Calu3 (cell line): ENCODE measurements at regions not wholly inside any gene's neighbourhood (a gene's known extent, or its start where the extent isn't known, plus 50 kb on each side); places are given as distances from the start of the nearest gene placed in this dataset.

Source experiments
- BruUV-seq: library from RNA; stranded (reverse); fragments of 400-500 nt; replicated peaks from 2 replicates; lab custom pipeline; 2021; lab: Mats Ljungman, UMichigan
- CTCF ChIA-PET: fragments of 300-600 bp; sonication (Branson Sonifier 250); formaldehyde crosslinking; loops from one replicate; lab custom pipeline; 2022; ENCODE audit warnings: antibody characterized with exemption; lab: Charles Lee
- DNase-seq: peaks from one replicate; pipeline ENCODE4 v3.0.0; 2022
- H3K27ac Mint-ChIP-seq: one replicate; pipeline ENCODE4 v1.8.0; 2022; ENCODE audit warnings: mixed read lengths; ENCODE audit not compliant: unreplicated experiment
- H3K27me3 Mint-ChIP-seq: one replicate; pipeline ENCODE4 v1.8.0; 2022; ENCODE audit warnings: mixed read lengths; ENCODE audit not compliant: unreplicated experiment
- H3K36me3 Mint-ChIP-seq: one replicate; pipeline ENCODE4 v1.8.0; 2022; ENCODE audit warnings: mild to moderate bottlenecking, moderate library complexity, mixed read lengths; ENCODE audit not compliant: insufficient read depth, unreplicated experiment
- H3K4me1 Mint-ChIP-seq: one replicate; pipeline ENCODE4 v1.8.0; 2022; ENCODE audit warnings: mild to moderate bottlenecking, low read depth, mixed read lengths; ENCODE audit not compliant: unreplicated experiment
- H3K4me3 Mint-ChIP-seq: one replicate; pipeline ENCODE4 v1.8.0; 2022; ENCODE audit warnings: mild to moderate bottlenecking, low read depth, moderate library complexity, mixed read lengths; ENCODE audit not compliant: unreplicated experiment
- H3K9me3 Mint-ChIP-seq: one replicate; pipeline ENCODE4 v1.8.0; 2022; ENCODE audit warnings: low read depth, mixed read lengths; ENCODE audit not compliant: unreplicated experiment
- intact Hi-C: fragments of 100-400 bp; cut with micrococcal nuclease; formaldehyde crosslinking; loops from one replicate; pipeline ENCODE4 v1.10.0; 2022; ENCODE audit not compliant: unreplicated experiment
- TF ChIP-seq, protein P1 (sequence below): fragments of 200-600 bp; IDR thresholded peaks from one replicate; pipeline ENCODE4 v1.8.0; 2022; ENCODE audit warnings: antibody characterized with exemption; ENCODE audit not compliant: unreplicated experiment

DNA sequence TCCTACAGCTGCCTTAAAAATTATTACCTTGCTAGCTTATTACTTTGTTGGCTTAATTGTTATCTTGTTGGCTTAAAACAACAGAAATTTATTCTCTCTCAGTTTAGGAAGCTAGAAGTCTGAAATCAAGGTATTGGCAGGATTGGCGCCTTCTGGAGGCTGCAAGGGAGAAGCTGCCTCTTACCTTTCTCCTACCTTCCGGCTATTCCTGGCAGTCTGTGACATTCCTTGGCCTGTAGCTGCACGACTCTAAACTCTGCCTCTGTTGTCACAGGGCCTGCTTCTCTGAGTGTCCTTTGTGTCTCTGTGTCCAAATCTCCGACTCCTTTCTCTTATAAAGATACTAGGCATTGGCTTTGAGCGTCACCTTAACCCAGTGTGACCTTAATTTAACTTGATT lies 579.9 kb upstream of the B3GALT2 start:
- no peak overlapping the region for H3K27ac Mint-ChIP-seq
- intact Hi-C loops: loop anchor here (10.0 kb wide), 2 partner anchors 412 to 582 kb away; partner anchors contain the start of gene B3GALT2

DNA sequence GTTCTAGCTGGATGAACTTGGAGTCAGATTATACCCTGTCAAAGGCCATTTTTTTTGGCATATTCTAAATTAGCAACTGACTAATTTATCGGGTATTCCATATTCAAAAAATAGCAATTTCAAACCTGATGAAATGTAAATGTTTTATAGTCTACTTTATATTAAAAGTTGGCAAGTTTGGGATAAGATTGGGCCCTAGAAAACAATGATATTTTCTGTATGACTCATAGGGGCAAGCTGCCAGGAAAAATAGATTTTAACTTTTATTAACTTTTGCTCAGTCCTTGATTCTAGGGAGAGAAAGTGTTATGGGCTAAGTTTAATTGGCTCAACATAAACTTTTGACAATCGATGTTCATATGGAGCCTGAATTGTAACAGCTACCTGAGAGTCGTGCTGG lies 576.9 kb upstream of the B3GALT2 start:
- no peak overlapping the region for H3K4me3 Mint-ChIP-seq
- TF ChIP-seq, protein P1, sequence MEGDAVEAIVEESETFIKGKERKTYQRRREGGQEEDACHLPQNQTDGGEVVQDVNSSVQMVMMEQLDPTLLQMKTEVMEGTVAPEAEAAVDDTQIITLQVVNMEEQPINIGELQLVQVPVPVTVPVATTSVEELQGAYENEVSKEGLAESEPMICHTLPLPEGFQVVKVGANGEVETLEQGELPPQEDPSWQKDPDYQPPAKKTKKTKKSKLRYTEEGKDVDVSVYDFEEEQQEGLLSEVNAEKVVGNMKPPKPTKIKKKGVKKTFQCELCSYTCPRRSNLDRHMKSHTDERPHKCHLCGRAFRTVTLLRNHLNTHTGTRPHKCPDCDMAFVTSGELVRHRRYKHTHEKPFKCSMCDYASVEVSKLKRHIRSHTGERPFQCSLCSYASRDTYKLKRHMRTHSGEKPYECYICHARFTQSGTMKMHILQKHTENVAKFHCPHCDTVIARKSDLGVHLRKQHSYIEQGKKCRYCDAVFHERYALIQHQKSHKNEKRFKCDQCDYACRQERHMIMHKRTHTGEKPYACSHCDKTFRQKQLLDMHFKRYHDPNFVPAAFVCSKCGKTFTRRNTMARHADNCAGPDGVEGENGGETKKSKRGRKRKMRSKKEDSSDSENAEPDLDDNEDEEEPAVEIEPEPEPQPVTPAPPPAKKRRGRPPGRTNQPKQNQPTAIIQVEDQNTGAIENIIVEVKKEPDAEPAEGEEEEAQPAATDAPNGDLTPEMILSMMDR: no peak
- no peaks in the 10 kb centered on the region for H3K27me3 Mint-ChIP-seq
- peaks cover 14% of the 10 kb centered on the region for H3K4me1 Mint-ChIP-seq
- no peaks in the 10 kb centered on the region for H3K36me3 Mint-ChIP-seq
- CTCF ChIA-PET: no interaction called here
- no peak for DNase-seq
- H3K27ac Mint-ChIP-seq: no peak overlapping the region
- no TSS peak for BruUV-seq
- intact Hi-C loops: loop anchor here (10.0 kb wide), 2 partner anchors 408 to 578 kb away; partner anchors contain the start of gene B3GALT2
- no peaks in the 10 kb centered on the region for H3K9me3 Mint-ChIP-seq

More for the DNA sequence above, 579.9 kb upstream of the B3GALT2 start:
- no peaks in the 10 kb centered on the region for H3K9me3 Mint-ChIP-seq
- no TSS peak for BruUV-seq
- H3K4me1 Mint-ChIP-seq: peaks cover 14% of the 10 kb centered on the region
- no peaks in the 10 kb centered on the region for H3K27me3 Mint-ChIP-seq
- H3K4me3 Mint-ChIP-seq: no peak overlapping the region
- DNase-seq: no peak
- CTCF ChIA-PET: no interaction called here
- TF ChIP-seq, protein P1: no peak
- H3K36me3 Mint-ChIP-seq: no peaks in the 10 kb centered on the region

GRCh38 chr1:193762236-193762635 lies 575.8 kb upstream of the B3GALT2 start:
- CTCF ChIA-PET: no interaction called here
- no peak for DNase-seq
- TF ChIP-seq, protein P1: no peak
- BruUV-seq: no TSS peak
- H3K4me3 Mint-ChIP-seq: no peak overlapping the region
- peaks cover 14% of the 10 kb centered on the region for H3K4me1 Mint-ChIP-seq
- no peaks in the 10 kb centered on the region for H3K27me3 Mint-ChIP-seq
- H3K27ac Mint-ChIP-seq: no peak overlapping the region
- no peaks in the 10 kb centered on the region for H3K36me3 Mint-ChIP-seq
- H3K9me3 Mint-ChIP-seq: no peaks in the 10 kb centered on the region
- intact Hi-C loops: loop anchor here (10.0 kb wide), 2 partner anchors 407 to 577 kb away; partner anchors contain the start of gene B3GALT2

DNA sequence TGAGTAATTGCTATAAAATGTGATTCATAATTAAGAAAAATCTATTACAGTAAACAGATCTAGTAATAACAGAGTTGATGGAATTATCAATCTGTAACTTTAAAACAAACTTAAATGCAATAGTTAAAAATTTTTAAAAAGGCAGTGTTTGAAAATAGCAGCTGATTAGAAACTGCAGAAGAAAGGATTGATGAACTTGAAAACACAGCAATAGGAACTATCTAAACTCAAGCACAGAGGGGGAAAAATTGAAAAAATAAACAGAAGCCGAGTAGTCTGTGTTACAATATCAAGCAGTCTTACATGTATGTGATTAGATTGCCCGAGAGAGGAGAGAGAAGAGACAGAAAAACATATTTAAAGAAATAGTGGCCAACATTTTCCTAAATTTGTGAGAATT lies 569.0 kb upstream of the B3GALT2 start:
- no peaks in the 10 kb centered on the region for H3K27me3 Mint-ChIP-seq
- H3K9me3 Mint-ChIP-seq: peaks cover 3% of the 10 kb centered on the region
- BruUV-seq: no TSS peak
- TF ChIP-seq, protein P1: no peak
- H3K4me1 Mint-ChIP-seq: no peaks in the 10 kb centered on the region
- CTCF ChIA-PET: no interaction called here
- intact Hi-C loops: loop anchor here (10.0 kb wide), 1 partner anchor 351 kb away; no protein-coding TSS in a partner anchor
- DNase-seq: no peak
- no peak overlapping the region for H3K4me3 Mint-ChIP-seq
- H3K27ac Mint-ChIP-seq: no peak overlapping the region
- H3K36me3 Mint-ChIP-seq: no peaks in the 10 kb centered on the region
